ENCODE measurements at regions not wholly inside any gene's neighbourhood (a gene's known extent, or its start where the extent isn't known, plus 50 kb on each side); places are given as distances from the start of the nearest gene placed in this dataset.

GRCh38 chr2:223537651-223538601 lies 64.2 kb downstream of the SCG2 start:
- TF ChIP-seq CTCF (IDR thresholded peaks at IDR 0.05) (no peak), POLR2A (IDR thresholded peaks at IDR 0.05) (no peak), POLR2AphosphoS5 (IDR thresholded peaks at IDR 0.05) (no peak)
